Endothelial cell of umbilical vein (primary cell): ENCODE measurements at regions not wholly inside any gene's neighbourhood (a gene's known extent, or its start where the extent isn't known, plus 50 kb on each side); places are given as distances from the start of the nearest gene placed in this dataset.

Experiments
- CTCF ChIP-seq, 2 donors: IDR thresholded peaks; 1 replicate in 1 of 2; 2 replicates in 1 of 2; pipeline ENCODE4 v1.5.1; 2011; ENCODE audit warnings: low read length in 2 of 2, mild to moderate bottlenecking in 2 of 2, moderate library complexity in 2 of 2, control low read depth in 1 of 2, inconsistent platforms in 1 of 2, low read depth in 1 of 2; ENCODE audit not compliant: insufficient read depth in 1 of 2; ENCODE audit errors: extremely low read depth in 1 of 2
- EZH2 ChIP-seq: IDR thresholded peaks from 2 replicates; pipeline ENCODE4 v1.6.1; 2012; ENCODE audit warnings: borderline replicate concordance, low read depth, mild to moderate bottlenecking, moderate library complexity, low read length, inconsistent platforms; ENCODE audit not compliant: severe bottlenecking
- GATA2 ChIP-seq: IDR thresholded peaks from 2 replicates; pipeline ENCODE4 v1.7.0; 2011; ENCODE audit warnings: low read depth, mild to moderate bottlenecking, moderate library complexity, mixed read lengths, low read length; ENCODE audit not compliant: insufficient read length, insufficient read depth
- JUN ChIP-seq: IDR thresholded peaks from 2 replicates; pipeline ENCODE4 v1.6.1; 2011; ENCODE audit warnings: borderline replicate concordance, low read depth; ENCODE audit not compliant: insufficient read length, insufficient read depth
- MAX ChIP-seq: IDR thresholded peaks from 2 replicates; pipeline ENCODE4 v1.6.1; 2011; ENCODE audit not compliant: insufficient read depth, insufficient read length
- POLR2A ChIP-seq: IDR thresholded peaks from 2 replicates; pipeline ENCODE4 v1.6.1; 2012; ENCODE audit warnings: low read depth, mild to moderate bottlenecking, control low read depth, low read length
- POLR2AphosphoS5 ChIP-seq: IDR thresholded peaks from 2 replicates; pipeline ENCODE4 v1.6.1; 2012; ENCODE audit warnings: low read depth, mild to moderate bottlenecking, control low read depth, low read length, moderate library complexity; ENCODE audit not compliant: insufficient read depth

GRCh38 chr20:6504179-6504578 is 263.3 kb upstream of the BMP2 start:
- TF ChIP-seq POLR2AphosphoS5 (no peak), POLR2A (no peak), CTCF (IDR thresholded peaks at IDR 0.05; ENCODE audit: extremely low read depth in 1 of 2, insufficient read depth in 1 of 2, low read depth in 1 of 2, low read length in 2 of 2) (no peak), GATA2 (no peak), EZH2 (no peak), JUN (no peak), MAX (no peak)
